Chondrocyte (in vitro differentiated cells): ENCODE measurements at regions not wholly inside any gene's neighbourhood (a gene's known extent, or its start where the extent isn't known, plus 50 kb on each side); places are given as distances from the start of the nearest gene placed in this dataset.

Experiments
- DNase-seq: peaks from one replicate; pipeline ENCODE4 v3.0.0; 2021; ENCODE audit warnings: mixed read lengths, low spot score
- H3K27ac Mint-ChIP-seq: one replicate; pipeline ENCODE4 v1.8.0; 2021; ENCODE audit warnings: mild to moderate bottlenecking, moderate library complexity, mixed read lengths; ENCODE audit not compliant: unreplicated experiment
- H3K27me3 Mint-ChIP-seq: 2 replicates; pipeline ENCODE4 v1.8.0; 2021; ENCODE audit warnings: low read depth, mixed read lengths
- H3K36me3 Mint-ChIP-seq: 2 replicates; pipeline ENCODE4 v1.8.0; 2021; ENCODE audit warnings: low read depth, mixed read lengths
- H3K4me1 Mint-ChIP-seq: 2 replicates; pipeline ENCODE4 v1.8.0; 2021; ENCODE audit warnings: low read depth, mild to moderate bottlenecking, mixed read lengths
- H3K4me3 Mint-ChIP-seq: one replicate; pipeline ENCODE4 v1.8.0; 2021; ENCODE audit warnings: mild to moderate bottlenecking, moderate library complexity, mixed read lengths; ENCODE audit not compliant: unreplicated experiment
- H3K9me3 Mint-ChIP-seq: 2 replicates; pipeline ENCODE4 v1.8.0; 2021; ENCODE audit warnings: low read depth, mixed read lengths
- CTCF ChIP-seq: fragments of 200-600 bp; sonication (generic); IDR thresholded peaks from 2 replicates; pipeline ENCODE4 v1.5.0; 2021; ENCODE audit warnings: antibody characterized with exemption, mild to moderate bottlenecking, moderate library complexity

GRCh38 chr17:55605705-55606487 lies 94.6 kb upstream of the SMIM36 start:
- no peak for TF ChIP-seq CTCF
- Mint-ChIP-seq H3K4me3 (no peak overlapping the region), H3K27me3 (no peaks in the 10 kb centered on the region), H3K9me3 (no peaks in the 10 kb centered on the region), H3K4me1 (no peaks in the 10 kb centered on the region), H3K27ac (no peak overlapping the region), H3K36me3 (no peaks in the 10 kb centered on the region)
- no peak for DNase-seq

- Mint-ChIP-seq H3K27ac (no peak overlapping the region), H3K36me3 (peaks cover 6% of the 10 kb centered on the region), H3K27me3 (peaks cover 1% of the 10 kb centered on the region), H3K9me3 (peaks cover 35% of the 10 kb centered on the region), H3K4me3 (no peak overlapping the region), H3K4me1 (no peaks in the 10 kb centered on the region)
- peak; percentile 79 for TF ChIP-seq CTCF
- DNase-seq: no peak
Measured at GRCh38 chr17:55601874-55602364, 90.7 kb upstream of the SMIM36 start.

GRCh38 chr17:55598495-55598894 lies 87.2 kb upstream of the SMIM36 start:
- no peak for TF ChIP-seq CTCF
- DNase-seq: no peak
- peaks cover 44% of the 10 kb centered on the region for H3K9me3 Mint-ChIP-seq
- no peak overlapping the region for H3K4me3 Mint-ChIP-seq
- peaks cover 1% of the 10 kb centered on the region for H3K27me3 Mint-ChIP-seq
- no peaks in the 10 kb centered on the region for H3K4me1 Mint-ChIP-seq
- H3K36me3 Mint-ChIP-seq: peaks cover 6% of the 10 kb centered on the region
- no peak overlapping the region for H3K27ac Mint-ChIP-seq

GRCh38 chr17:55588446-55589242 lies 77.4 kb upstream of the SMIM36 start:
- peaks cover 11% of the 10 kb centered on the region for H3K9me3 Mint-ChIP-seq
- no peak overlapping the region for H3K4me3 Mint-ChIP-seq
- no peaks in the 10 kb centered on the region for H3K36me3 Mint-ChIP-seq
- no peak for TF ChIP-seq CTCF
- no peak overlapping the region for H3K27ac Mint-ChIP-seq
- no peak for DNase-seq
- H3K27me3 Mint-ChIP-seq: peaks cover 2% of the 10 kb centered on the region
- no peaks in the 10 kb centered on the region for H3K4me1 Mint-ChIP-seq

GRCh38 chr17:55587608-55588139 lies 76.4 kb upstream of the SMIM36 start:
- H3K36me3 Mint-ChIP-seq: no peaks in the 10 kb centered on the region
- peaks cover 2% of the 10 kb centered on the region for H3K27me3 Mint-ChIP-seq
- peaks cover 11% of the 10 kb centered on the region for H3K9me3 Mint-ChIP-seq
- TF ChIP-seq CTCF: no peak
- no peak for DNase-seq
- no peaks in the 10 kb centered on the region for H3K4me1 Mint-ChIP-seq
- H3K4me3 Mint-ChIP-seq: no peak overlapping the region
- no peak overlapping the region for H3K27ac Mint-ChIP-seq
